DOHH2 (cell line): ENCODE measurements at regions not wholly inside any gene's neighbourhood (a gene's known extent, or its start where the extent isn't known, plus 50 kb on each side); places are given as distances from the start of the nearest gene placed in this dataset.

Experiments
- H3F3A ChIP-seq: fragments of 200-600 bp; sonication (generic), shearing (Covaris generic); 2 replicates; pipeline ENCODE4 v1.6.0; 2016; ENCODE audit warnings: antibody characterized with exemption, mild to moderate bottlenecking; ENCODE audit not compliant: control insufficient read depth, insufficient read depth
- H3K27ac ChIP-seq: fragments of 200-600 bp; sonication (generic); 2 replicates; pipeline ENCODE4 v1.5.1; 2014; ENCODE audit warnings: low read depth, mild to moderate bottlenecking, low read length, moderate library complexity
- H3K27me3 ChIP-seq: fragments of 200-600 bp; sonication (generic); 2 replicates; pipeline ENCODE4 v1.6.1; 2014; ENCODE audit warnings: mild to moderate bottlenecking, low read length, mixed read lengths; ENCODE audit not compliant: control insufficient read depth
- H3K36me3 ChIP-seq: fragments of 200-600 bp; sonication (generic); 2 replicates; pipeline ENCODE4 v1.6.1; 2014; ENCODE audit warnings: mild to moderate bottlenecking, low read length, moderate library complexity, mixed read lengths; ENCODE audit not compliant: control insufficient read depth
- H3K4me1 ChIP-seq: fragments of 200-600 bp; sonication (generic); 2 replicates; pipeline ENCODE4 v1.6.1; 2014; ENCODE audit warnings: mild to moderate bottlenecking, low read length, mixed read lengths; ENCODE audit not compliant: control insufficient read depth
- H3K4me2 ChIP-seq: fragments of 200-600 bp; sonication (generic); 2 replicates; pipeline ENCODE4 v1.6.0; 2014; ENCODE audit warnings: mild to moderate bottlenecking, low read length, moderate library complexity
- H3K4me3 ChIP-seq: fragments of 200-600 bp; sonication (generic); 2 replicates; pipeline ENCODE4 v1.5.1; 2014; ENCODE audit warnings: mild to moderate bottlenecking, low read length, mixed read lengths
- H3K79me2 ChIP-seq: fragments of 200-600 bp; sonication (generic); 2 replicates; pipeline ENCODE4 v1.6.1; 2014; ENCODE audit warnings: mild to moderate bottlenecking, low read length, mixed read lengths; ENCODE audit not compliant: control insufficient read depth
- H3K9me2 ChIP-seq: fragments of 200-600 bp; sonication (generic); replicated peaks from 2 replicates; pipeline ENCODE4 v1.6.1; 2014; ENCODE audit warnings: mild to moderate bottlenecking, low read length, mixed read lengths; ENCODE audit not compliant: control insufficient read depth
- H3K9me3 ChIP-seq: fragments of 200-600 bp; sonication (generic); 2 replicates; pipeline ENCODE4 v1.6.1; 2014; ENCODE audit warnings: antibody characterized with exemption, low read length, mixed read lengths; ENCODE audit not compliant: control insufficient read depth, insufficient read depth
- H4K20me1 ChIP-seq: fragments of 200-600 bp; sonication (generic); 2 replicates; pipeline ENCODE4 v1.6.0; 2014; ENCODE audit warnings: low read depth, mild to moderate bottlenecking, antibody characterized with exemption, low read length, moderate library complexity; ENCODE audit not compliant: control insufficient read depth, insufficient read depth
- CTCF ChIP-seq: fragments of 200-600 bp; sonication (generic); IDR thresholded peaks from one replicate; pipeline ENCODE4 v1.5.1; 2014; ENCODE audit warnings: antibody characterized with exemption, mild to moderate bottlenecking, low read depth, low read length; ENCODE audit not compliant: poor library complexity, severe bottlenecking
- EZH2phosphoT487 ChIP-seq: fragments of 200-600 bp; sonication (generic); IDR thresholded peaks from 2 replicates; pipeline ENCODE4 v1.6.1; 2017; ENCODE audit warnings: borderline replicate concordance, mild to moderate bottlenecking, antibody characterized with exemption, low read length, moderate library complexity, mixed read lengths

GRCh38 chr17:33651686-33652085 is 358.6 kb upstream of the ASIC2 start:
- H3K27ac ChIP-seq, result no peak overlapping the region
- H3K4me2 ChIP-seq, result no peak overlapping the region
- TF ChIP-seq CTCF (no peak), EZH2phosphoT487 (no peak)
- H3K36me3 ChIP-seq, result no peaks in the 10 kb centered on the region
- no peaks in the 10 kb centered on the region for H3K4me1 ChIP-seq
- no peaks in the 10 kb centered on the region for H3K79me2 ChIP-seq
- H4K20me1 ChIP-seq, result no peaks in the 10 kb centered on the region
- H3K9me2 ChIP-seq, result no peaks in the 10 kb centered on the region
- H3K9me3 ChIP-seq, result no peaks in the 10 kb centered on the region
- H3K27me3 ChIP-seq, result no peaks in the 10 kb centered on the region
- H3K4me3 ChIP-seq, result no peak overlapping the region
- no peaks in the 10 kb centered on the region for H3F3A ChIP-seq

DNA sequence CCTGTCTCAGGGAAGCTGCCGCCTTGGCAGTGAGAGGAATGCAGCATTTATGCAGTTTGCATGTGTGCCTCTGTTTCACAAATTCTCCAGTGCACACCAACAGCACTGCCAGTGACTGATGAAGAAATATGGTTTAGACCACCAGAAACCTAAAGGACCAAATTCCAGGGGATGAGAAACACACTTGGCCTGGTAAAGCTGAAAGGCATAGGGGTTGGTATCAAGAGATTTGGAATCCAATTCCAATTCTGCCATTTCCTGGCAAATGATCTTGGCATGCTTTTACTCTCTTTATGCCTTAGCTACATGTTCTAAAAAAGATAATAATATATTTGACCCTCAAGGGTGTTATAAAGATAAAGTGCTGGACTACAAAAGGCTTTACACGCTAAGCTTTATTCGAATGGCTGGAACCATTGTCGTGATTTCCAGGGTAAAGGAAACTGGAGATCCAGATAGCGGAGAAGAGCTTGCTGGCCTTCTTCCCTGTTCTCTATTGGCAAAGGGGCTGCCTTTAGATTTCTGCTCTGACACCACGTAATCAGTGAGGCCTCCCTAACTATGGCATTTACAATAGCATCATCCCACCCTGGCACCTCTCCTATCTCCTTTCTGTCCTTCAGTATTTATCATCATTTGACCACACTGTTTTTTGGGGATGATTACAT is 359.8 kb upstream of the ASIC2 start:
- no peak overlapping the region for H3K4me2 ChIP-seq
- H3F3A ChIP-seq, result no peaks in the 10 kb centered on the region
- H3K9me3 ChIP-seq, result no peaks in the 10 kb centered on the region
- H3K79me2 ChIP-seq, result no peaks in the 10 kb centered on the region
- TF ChIP-seq EZH2phosphoT487 (no peak), CTCF (no peak)
- H3K27ac ChIP-seq, result no peak overlapping the region
- no peaks in the 10 kb centered on the region for H3K36me3 ChIP-seq
- H4K20me1 ChIP-seq, result no peaks in the 10 kb centered on the region
- H3K4me1 ChIP-seq, result no peaks in the 10 kb centered on the region
- no peaks in the 10 kb centered on the region for H3K9me2 ChIP-seq
- no peaks in the 10 kb centered on the region for H3K27me3 ChIP-seq
- H3K4me3 ChIP-seq, result no peak overlapping the region

- H3K4me1 ChIP-seq, result no peaks in the 10 kb centered on the region
- no peaks in the 10 kb centered on the region for H3K27me3 ChIP-seq
- H4K20me1 ChIP-seq, result no peaks in the 10 kb centered on the region
- no peaks in the 10 kb centered on the region for H3K9me2 ChIP-seq
- H3K4me2 ChIP-seq, result no peak overlapping the region
- no peak overlapping the region for H3K4me3 ChIP-seq
- H3K36me3 ChIP-seq, result no peaks in the 10 kb centered on the region
- no peak for TF ChIP-seq CTCF
- no peak for TF ChIP-seq EZH2phosphoT487
- no peaks in the 10 kb centered on the region for H3K79me2 ChIP-seq
- no peaks in the 10 kb centered on the region for H3F3A ChIP-seq
- no peaks in the 10 kb centered on the region for H3K9me3 ChIP-seq
- no peak overlapping the region for H3K27ac ChIP-seq
These were observed 360.3 kb upstream of the ASIC2 start for GRCh38 chr17:33653399-33653788.

GRCh38 chr17:33657181-33657580 is 364.1 kb upstream of the ASIC2 start:
- H3K9me3 ChIP-seq, result no peaks in the 10 kb centered on the region
- no peaks in the 10 kb centered on the region for H3K79me2 ChIP-seq
- no peak overlapping the region for H3K27ac ChIP-seq
- no peaks in the 10 kb centered on the region for H3K9me2 ChIP-seq
- no peak overlapping the region for H3K4me2 ChIP-seq
- no peak overlapping the region for H3K4me3 ChIP-seq
- no peaks in the 10 kb centered on the region for H4K20me1 ChIP-seq
- no peak for TF ChIP-seq EZH2phosphoT487
- no peak for TF ChIP-seq CTCF
- H3K36me3 ChIP-seq, result no peaks in the 10 kb centered on the region
- H3K27me3 ChIP-seq, result no peaks in the 10 kb centered on the region
- H3K4me1 ChIP-seq, result no peaks in the 10 kb centered on the region
- H3F3A ChIP-seq, result no peaks in the 10 kb centered on the region
